ENCODE measurements at regions not wholly inside any gene's neighbourhood (a gene's known extent, or its start where the extent isn't known, plus 50 kb on each side); places are given as distances from the start of the nearest gene placed in this dataset.

GRCh38 chr1:83588140-83588539, 410.8 kb downstream of the TTLL7 start:
- DNase-seq (ENCODE audit: low spot score) (no peak), FAIRE-seq (no peak)

GRCh38 chr1:83583351-83584014, 415.4 kb downstream of the TTLL7 start:
- no peak for FAIRE-seq
- DNase-seq (ENCODE audit: low spot score), result no peak

- FAIRE-seq (no peak), DNase-seq (ENCODE audit: low spot score) (no peak)
Measured at GRCh38 chr1:83581747-83582146, 417.2 kb downstream of the TTLL7 start.

GRCh38 chr1:83574791-83575190, 424.1 kb downstream of the TTLL7 start:
- DNase-seq (ENCODE audit: low spot score) (no peak), FAIRE-seq (no peak)

- DNase-seq (ENCODE audit: low spot score) (no peak), FAIRE-seq (no peak)
Measured at GRCh38 chr1:83573776-83574175, 425.2 kb downstream of the TTLL7 start.

- no peak for FAIRE-seq
- no peak for DNase-seq (ENCODE audit: low spot score)
Measured at GRCh38 chr1:83571536-83571935, 427.4 kb downstream of the TTLL7 start.

- no peak for FAIRE-seq
- DNase-seq (ENCODE audit: low spot score), result no peak
Measured at GRCh38 chr1:83561346-83561745, 437.6 kb downstream of the TTLL7 start.

- FAIRE-seq (no peak), DNase-seq (ENCODE audit: low spot score) (no peak)
Measured at GRCh38 chr1:83559129-83559840, 439.6 kb downstream of the TTLL7 start.

- FAIRE-seq, result no peak
Measured at GRCh38 chr1:83555871-83556270, 443.1 kb downstream of the TTLL7 start.

GRCh38 chr1:83554174-83554573, 444.8 kb downstream of the TTLL7 start:
- FAIRE-seq (no peak), DNase-seq (ENCODE audit: low spot score) (no peak)

More at GRCh38 chr1:83555871-83556270, 443.1 kb downstream of the TTLL7 start:
- DNase-seq (ENCODE audit: low spot score), result no peak

- DNase-seq (ENCODE audit: low spot score) (no peak), FAIRE-seq (no peak)
Measured at GRCh38 chr1:83552820-83553219, 446.1 kb downstream of the TTLL7 start.

- no peak for FAIRE-seq
- no peak for DNase-seq (ENCODE audit: low spot score)
Measured at GRCh38 chr1:83548311-83548710, 450.6 kb downstream of the TTLL7 start.

GRCh38 chr1:83547901-83548300, 451.0 kb downstream of the TTLL7 start:
- DNase-seq (ENCODE audit: low spot score), result no peak
- no peak for FAIRE-seq

GRCh38 chr1:83546874-83547273, 452.1 kb downstream of the TTLL7 start:
- no peak for DNase-seq (ENCODE audit: low spot score)
- no peak for FAIRE-seq

- no peak for FAIRE-seq
Measured at GRCh38 chr1:83545066-83545862, 453.7 kb downstream of the TTLL7 start.

GRCh38 chr1:83543222-83543973, 455.5 kb downstream of the TTLL7 start:
- DNase-seq (ENCODE audit: low spot score), result no peak
- no peak for FAIRE-seq

More at GRCh38 chr1:83545066-83545862, 453.7 kb downstream of the TTLL7 start:
- DNase-seq (ENCODE audit: low spot score), result no peak

- DNase-seq (ENCODE audit: low spot score), result no peak
- FAIRE-seq, result no peak
Measured at GRCh38 chr1:83531521-83532309, 467.2 kb downstream of the TTLL7 start.

- DNase-seq (ENCODE audit: low spot score) (no peak), FAIRE-seq (no peak)
Measured at GRCh38 chr1:83530506-83530905, 468.4 kb downstream of the TTLL7 start.

- FAIRE-seq (no peak), DNase-seq (ENCODE audit: low spot score) (no peak)
Measured at GRCh38 chr1:83527987-83528386, 470.9 kb downstream of the TTLL7 start.

- DNase-seq (ENCODE audit: low spot score) (no peak), FAIRE-seq (no peak)
Measured at GRCh38 chr1:83520797-83521196, 478.1 kb downstream of the TTLL7 start.

- FAIRE-seq (no peak), DNase-seq (ENCODE audit: low spot score) (no peak)
Measured at GRCh38 chr1:83516369-83516768, 482.6 kb downstream of the TTLL7 start.

Data from RCC 7860 (cell line).